Spinal cord (tissue), 9 donors: ENCODE measurements at regions not wholly inside any gene's neighbourhood (a gene's known extent, or its start where the extent isn't known, plus 50 kb on each side); places are given as distances from the start of the nearest gene placed in this dataset.

Experiments used
- DNase-seq, 6 donors: peaks; one replicate each; pipeline versions ENCODE4 v3.0.0 to v3.0.0-alpha.2; 2013 to 2015; ENCODE audit warnings: low spot score in 6 of 6, low read depth in 4 of 6
- H3K27ac ChIP-seq: one replicate; pipeline ENCODE4 v1.5.1; 2013; ENCODE audit warnings: low read depth, low read length, control low read depth
- H3K27me3 ChIP-seq: one replicate; pipeline ENCODE4 v1.6.1; 2013; ENCODE audit warnings: low read length; ENCODE audit not compliant: control insufficient read depth, insufficient read depth
- H3K36me3 ChIP-seq: one replicate; pipeline ENCODE4 v1.6.1; 2013; ENCODE audit warnings: low read length; ENCODE audit not compliant: control insufficient read depth, insufficient read depth
- H3K4me1 ChIP-seq: one replicate; pipeline ENCODE4 v1.6.1; 2013; ENCODE audit warnings: low read length; ENCODE audit not compliant: control insufficient read depth, insufficient read depth
- H3K4me3 ChIP-seq: one replicate; pipeline ENCODE4 v1.5.1; 2013; ENCODE audit warnings: low read depth, low read length, control low read depth
- H3K9me3 ChIP-seq: one replicate; pipeline ENCODE4 v1.6.1; 2013; ENCODE audit warnings: low read length; ENCODE audit not compliant: control insufficient read depth, insufficient read depth
- WGBS: methylation state at CpG from one replicate; pipeline ENCODE4 v1.1.5; 2013; ENCODE audit warnings: missing lambda C conversion rate; ENCODE audit not compliant: insufficient coverage; 5-methylcytosine and 5-hydroxymethylcytosine counted together
- donor health status: healthy.

GRCh38 chr9:96038914-96039313 lies 163.4 kb downstream of the ERCC6L2 start:
- no peak for DNase-seq
- Histone ChIP-seq H3K27me3 (no peaks in the 10 kb centered on the region), H3K9me3 (no peaks in the 10 kb centered on the region), H3K27ac (no peak overlapping the region), H3K4me1 (peaks cover 24% of the 10 kb centered on the region), H3K4me3 (no peak overlapping the region), H3K36me3 (no peaks in the 10 kb centered on the region)
- WGBS, result 98% methylated on average over 5 of the region's 6 CpGs

GRCh38 chr9:96038271-96038670 lies 162.8 kb downstream of the ERCC6L2 start:
- Histone ChIP-seq H3K27me3 (no peaks in the 10 kb centered on the region), H3K4me3 (no peak overlapping the region), H3K9me3 (no peaks in the 10 kb centered on the region), H3K4me1 (peaks cover 30% of the 10 kb centered on the region), H3K27ac (no peak overlapping the region), H3K36me3 (no peaks in the 10 kb centered on the region)
- DNase-seq, result no peak
- 94% methylated on average over 7 of the region's 7 CpGs for WGBS

- WGBS, result 78% methylated on average over 5 of the region's 5 CpGs
- no peaks in the 10 kb centered on the region for H3K36me3 ChIP-seq
- no peaks in the 10 kb centered on the region for H3K9me3 ChIP-seq
- peaks cover 48% of the 10 kb centered on the region for H3K4me1 ChIP-seq
- no peak overlapping the region for H3K27ac ChIP-seq
- no peak for DNase-seq
- H3K27me3 ChIP-seq, result no peaks in the 10 kb centered on the region
- no peak overlapping the region for H3K4me3 ChIP-seq
These were observed 159.1 kb downstream of the ERCC6L2 start for GRCh38 chr9:96034553-96035122.

GRCh38 chr9:96033896-96034295 lies 158.4 kb downstream of the ERCC6L2 start:
- no peaks in the 10 kb centered on the region for H3K9me3 ChIP-seq
- H3K27ac ChIP-seq, result no peak overlapping the region
- WGBS, result 31% methylated on average over 10 of the region's 10 CpGs
- DNase-seq, result peak in 4 of 6 donors; percentile 61 to 83 (median 72)
- no peaks in the 10 kb centered on the region for H3K36me3 ChIP-seq
- H3K27me3 ChIP-seq, result no peaks in the 10 kb centered on the region
- H3K4me3 ChIP-seq, result no peak overlapping the region
- H3K4me1 ChIP-seq, result peaks cover 48% of the 10 kb centered on the region

GRCh38 chr9:96031916-96032534 lies 156.5 kb downstream of the ERCC6L2 start:
- Histone ChIP-seq H3K27ac (peak overlapping the region; percentile 50), H3K27me3 (peaks cover 3% of the 10 kb centered on the region), H3K4me1 (peaks cover 57% of the 10 kb centered on the region), H3K4me3 (no peak overlapping the region), H3K9me3 (no peaks in the 10 kb centered on the region), H3K36me3 (no peaks in the 10 kb centered on the region)
- WGBS, result 87% methylated on average over 15 of the region's 15 CpGs
- DNase-seq, result no peak

- no peak overlapping the region for H3K4me3 ChIP-seq
- H3K27me3 ChIP-seq, result peaks cover 3% of the 10 kb centered on the region
- H3K27ac ChIP-seq, result peak overlapping the region; percentile 50
- peaks cover 6% of the 10 kb centered on the region for H3K36me3 ChIP-seq
- WGBS, result 31% methylated on average over 5 of the region's 6 CpGs
- DNase-seq, result peak in 4 of 6 donors; percentile 53 to 92 (median 77)
- peaks cover 63% of the 10 kb centered on the region for H3K4me1 ChIP-seq
- H3K9me3 ChIP-seq, result no peaks in the 10 kb centered on the region
These were observed 155.9 kb downstream of the ERCC6L2 start for GRCh38 chr9:96031366-96031824.

- peaks cover 12% of the 10 kb centered on the region for H3K36me3 ChIP-seq
- H3K9me3 ChIP-seq, result no peaks in the 10 kb centered on the region
- 76% methylated on average over 15 of the region's 19 CpGs for WGBS
- no peak for DNase-seq
- peak overlapping the region; percentile 15 for H3K27ac ChIP-seq
- H3K4me3 ChIP-seq, result no peak overlapping the region
- H3K4me1 ChIP-seq, result peaks cover 69% of the 10 kb centered on the region
- H3K27me3 ChIP-seq, result peaks cover 8% of the 10 kb centered on the region
These were observed 154.4 kb downstream of the ERCC6L2 start for GRCh38 chr9:96029722-96030530.

- Histone ChIP-seq H3K4me1 (peaks cover 51% of the 10 kb centered on the region), H3K27me3 (peaks cover 10% of the 10 kb centered on the region), H3K36me3 (peaks cover 12% of the 10 kb centered on the region), H3K9me3 (no peaks in the 10 kb centered on the region), H3K4me3 (peak overlapping the region; percentile 32), H3K27ac (peak overlapping the region; percentile 47)
- DNase-seq, result peak in 1 of 6 donors; percentile 46
- WGBS, result 23% methylated on average over 72 of the region's 72 CpGs
These were observed 152.0 kb downstream of the ERCC6L2 start for GRCh38 chr9:96027251-96028131.

GRCh38 chr9:96026655-96027213 lies 151.2 kb downstream of the ERCC6L2 start:
- 93% methylated on average over 4 of the region's 5 CpGs for WGBS
- Histone ChIP-seq H3K4me1 (peaks cover 51% of the 10 kb centered on the region), H3K36me3 (peaks cover 12% of the 10 kb centered on the region), H3K27ac (no peak overlapping the region), H3K9me3 (no peaks in the 10 kb centered on the region), H3K27me3 (peaks cover 17% of the 10 kb centered on the region), H3K4me3 (peak overlapping the region; percentile 32)
- no peak for DNase-seq
